Heart left ventricle (tissue), 13 donors: ENCODE measurements at regions not wholly inside any gene's neighbourhood (a gene's known extent, or its start where the extent isn't known, plus 50 kb on each side); places are given as distances from the start of the nearest gene placed in this dataset.
"Not testable (repeated sequence)": the region's sequence is repeated elsewhere in the genome, so short reads cannot be mapped to it uniquely, and the experiment has no call there.

Experiments used
- POLR2A ChIP-seq, 2 donors: fragments of 450-650 bp; IDR thresholded peaks; one replicate each; pipeline ENCODE4 v1.6.1; 2017; ENCODE audit warnings: antibody characterized with exemption in 2 of 2, mild to moderate bottlenecking in 2 of 2, moderate library complexity in 2 of 2
- TF ChIP-seq, protein P1 (sequence below), 12 donors: fragments of 200-600 bp; sonication (generic) in 4 of 12; IDR thresholded peaks; one replicate each; pipeline versions ENCODE4 v1.5.0 to v1.8.0; 2018 to 2022; ENCODE audit warnings: antibody characterized with exemption in 12 of 12, mild to moderate bottlenecking in 5 of 12
- donor health status: ischemic (EF 13 %, LVEDD 7.1; RV severe dilation, severe dysfunction).
- donor health status: DM: no; HTN: yes; CAD: no.
- donor health status: DM: no; HTN: no; CAD: no.
- donor health status: ischemic (EF 25% LVEDD 6.9; RV normal size, moderate dysfunction).
- donor health status: ischemic (EF 25% LVEDD 5.7; RV mildly dilated, moderate dysfunction).
- donor health status: ischemic (EF 35%, LVEDD 5.7; RV mildly dilated, moderate dysfunction).
- donor health status: nonischemic (EF 11% LVEDD 7.7; RV severe dilation, severe dysfunction).
- donor health status: DM: yes; HTN: yes; CAD: no.
- donor health status: PGD.
- donor health status: ischemic (EF 29% LVEDD 5.4; RV normal size, mild dysfunction).
- donor health status: nonischemic (EF 23%, LVEDD 6.1; RV moderate dilation, normal function).

DNA sequence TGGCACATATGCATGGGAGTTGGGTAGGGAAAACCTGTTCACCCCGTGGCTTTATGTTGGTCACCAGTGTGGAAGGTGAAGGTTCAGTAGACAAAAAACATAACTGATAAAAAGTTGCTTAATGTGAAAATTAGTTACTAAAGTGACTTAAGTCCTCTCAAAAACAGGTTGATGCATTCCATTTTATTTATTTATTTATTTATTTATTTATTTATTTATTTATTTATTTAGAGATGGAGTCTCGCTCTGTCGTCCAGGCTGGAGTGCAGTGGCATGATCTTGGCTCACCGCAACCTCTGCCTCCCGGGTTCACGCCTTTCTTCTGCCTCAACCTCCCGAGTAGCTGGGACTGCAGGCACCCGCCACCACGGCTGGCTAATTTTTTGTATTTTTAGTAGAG lies 541.0 kb downstream of the DCDC2C start:
- TF ChIP-seq, protein P1, sequence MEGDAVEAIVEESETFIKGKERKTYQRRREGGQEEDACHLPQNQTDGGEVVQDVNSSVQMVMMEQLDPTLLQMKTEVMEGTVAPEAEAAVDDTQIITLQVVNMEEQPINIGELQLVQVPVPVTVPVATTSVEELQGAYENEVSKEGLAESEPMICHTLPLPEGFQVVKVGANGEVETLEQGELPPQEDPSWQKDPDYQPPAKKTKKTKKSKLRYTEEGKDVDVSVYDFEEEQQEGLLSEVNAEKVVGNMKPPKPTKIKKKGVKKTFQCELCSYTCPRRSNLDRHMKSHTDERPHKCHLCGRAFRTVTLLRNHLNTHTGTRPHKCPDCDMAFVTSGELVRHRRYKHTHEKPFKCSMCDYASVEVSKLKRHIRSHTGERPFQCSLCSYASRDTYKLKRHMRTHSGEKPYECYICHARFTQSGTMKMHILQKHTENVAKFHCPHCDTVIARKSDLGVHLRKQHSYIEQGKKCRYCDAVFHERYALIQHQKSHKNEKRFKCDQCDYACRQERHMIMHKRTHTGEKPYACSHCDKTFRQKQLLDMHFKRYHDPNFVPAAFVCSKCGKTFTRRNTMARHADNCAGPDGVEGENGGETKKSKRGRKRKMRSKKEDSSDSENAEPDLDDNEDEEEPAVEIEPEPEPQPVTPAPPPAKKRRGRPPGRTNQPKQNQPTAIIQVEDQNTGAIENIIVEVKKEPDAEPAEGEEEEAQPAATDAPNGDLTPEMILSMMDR (IDR thresholded peaks at IDR 0.05) = not testable (repeated sequence)
- TF ChIP-seq POLR2A (IDR thresholded peaks at IDR 0.05) = not testable (repeated sequence)
